Kidney (tissue), 13 donors: ENCODE measurements at regions not wholly inside any gene's neighbourhood (a gene's known extent, or its start where the extent isn't known, plus 50 kb on each side); places are given as distances from the start of the nearest gene placed in this dataset.

Source experiments
- DNase-seq, 5 donors: peaks; one replicate each; pipeline ENCODE4 v3.0.0-alpha.2; 2013 to 2020
- FAIRE-seq: peaks from 2 replicates; lab custom pipeline; 2012; peaks lifted over from hg19 to GRCh38; lab: Jason Lieb, UNC
- H3K27ac ChIP-seq, 2 donors: one replicate each; pipeline ENCODE4 v1.7.0; 2013; ENCODE audit warnings: low read depth in 2 of 2, low read length in 2 of 2, inconsistent platforms in 1 of 2
- H3K27me3 ChIP-seq: one replicate; pipeline ENCODE4 v1.7.1; 2013; ENCODE audit warnings: low read length, inconsistent platforms; ENCODE audit not compliant: control insufficient read depth, insufficient read depth
- H3K36me3 ChIP-seq, 3 donors: one replicate each; pipeline versions ENCODE4 v1.7.0 to v1.7.1; 2013; ENCODE audit warnings: low read length in 3 of 3, control low read depth in 1 of 3, inconsistent platforms in 1 of 3; ENCODE audit not compliant: insufficient read depth in 3 of 3, control insufficient read depth in 2 of 3
- H3K4me1 ChIP-seq, 3 donors: one replicate each; pipeline versions ENCODE4 v1.7.0 to v1.7.1; 2013; ENCODE audit warnings: low read length in 3 of 3, inconsistent platforms in 1 of 3, low read depth in 1 of 3; ENCODE audit not compliant: control insufficient read depth in 2 of 3, insufficient read depth in 2 of 3
- H3K4me3 ChIP-seq, 3 donors: one replicate each; pipeline versions ENCODE4 v1.7.0 to v1.8.1; 2013; ENCODE audit warnings: low read length in 3 of 3, control low read depth in 1 of 3, inconsistent platforms in 1 of 3
- H3K9ac ChIP-seq, 3 donors: one replicate each; pipeline versions ENCODE4 v1.7.0 to v1.7.1; 2013; ENCODE audit warnings: low read length in 3 of 3, control low read depth in 1 of 3, inconsistent platforms in 1 of 3
- H3K9me3 ChIP-seq, 3 donors: one replicate each; pipeline versions ENCODE4 v1.7.0 to v1.7.1; 2013; ENCODE audit warnings: low read length in 3 of 3, control low read depth in 1 of 3, inconsistent platforms in 1 of 3; ENCODE audit not compliant: control insufficient read depth in 2 of 3, insufficient read depth in 1 of 3
- CTCF ChIP-seq: IDR thresholded peaks from 3 replicates; pipeline ENCODE4 v1.5.1; 2012; ENCODE audit warnings: mild to moderate bottlenecking, moderate library complexity, borderline replicate concordance; ENCODE audit not compliant: insufficient read depth; ENCODE audit errors: extremely low read depth
- intact Hi-C: fragments of 100-400 bp; cut with DNase I; formaldehyde crosslinking; loops from one replicate; pipeline ENCODE4 v1.11.1; 2022
- donor health status: control.
- donor health status: control.
- donor health status: control.
- donor health status: control.
- donor health status: control.
- donor health status: DM: yes; HTN: yes; CAD: no.
- donor health status: Normal renal cell carcinoma (clear cell type).

- H3K9me3 ChIP-seq, result no peaks in the 10 kb centered on the region
- no peak overlapping the region for H3K4me3 ChIP-seq
- DNase-seq, result no peak
- FAIRE-seq, result no peak
- H3K36me3 ChIP-seq, result no peaks in the 10 kb centered on the region
- no peak overlapping the region for H3K27ac ChIP-seq
- intact Hi-C loops, result no loop called here
- no peaks in the 10 kb centered on the region for H3K4me1 ChIP-seq
- no peaks in the 10 kb centered on the region for H3K27me3 ChIP-seq
- H3K9ac ChIP-seq, result no peak overlapping the region
- no peak for TF ChIP-seq CTCF
These were observed 247.4 kb upstream of the ZP4 start for GRCh38 chr1:238138059-238138626.

GRCh38 chr1:238135708-238136664 is 245.3 kb upstream of the ZP4 start:
- DNase-seq, result no peak
- H3K4me1 ChIP-seq, result no peaks in the 10 kb centered on the region

GRCh38 chr1:238129677-238130076 is 239.0 kb upstream of the ZP4 start:
- FAIRE-seq, result no peak
- no peaks in the 10 kb centered on the region for H3K4me1 ChIP-seq
- no peak for DNase-seq
- H3K9me3 ChIP-seq, result no peaks in the 10 kb centered on the region
- no peak overlapping the region for H3K27ac ChIP-seq
- no peaks in the 10 kb centered on the region for H3K36me3 ChIP-seq
- no peaks in the 10 kb centered on the region for H3K27me3 ChIP-seq
- H3K9ac ChIP-seq, result no peak overlapping the region
- no peak for TF ChIP-seq CTCF
- no peak overlapping the region for H3K4me3 ChIP-seq
- intact Hi-C loops, result no loop called here

More at GRCh38 chr1:238135708-238136664, 245.3 kb upstream of the ZP4 start:
- no peak overlapping the region for H3K9ac ChIP-seq
- H3K9me3 ChIP-seq, result no peaks in the 10 kb centered on the region
- TF ChIP-seq CTCF, result no peak
- intact Hi-C loops, result no loop called here
- no peaks in the 10 kb centered on the region for H3K36me3 ChIP-seq
- no peak overlapping the region for H3K27ac ChIP-seq
- no peak for FAIRE-seq
- no peak overlapping the region for H3K4me3 ChIP-seq
- no peaks in the 10 kb centered on the region for H3K27me3 ChIP-seq
